ENCODE measurements at regions not wholly inside any gene's neighbourhood (a gene's known extent, or its start where the extent isn't known, plus 50 kb on each side); places are given as distances from the start of the nearest gene placed in this dataset.
"Not testable (repeated sequence)": the region's sequence is repeated elsewhere in the genome, so short reads cannot be mapped to it uniquely, and the experiment has no call there.

DNA sequence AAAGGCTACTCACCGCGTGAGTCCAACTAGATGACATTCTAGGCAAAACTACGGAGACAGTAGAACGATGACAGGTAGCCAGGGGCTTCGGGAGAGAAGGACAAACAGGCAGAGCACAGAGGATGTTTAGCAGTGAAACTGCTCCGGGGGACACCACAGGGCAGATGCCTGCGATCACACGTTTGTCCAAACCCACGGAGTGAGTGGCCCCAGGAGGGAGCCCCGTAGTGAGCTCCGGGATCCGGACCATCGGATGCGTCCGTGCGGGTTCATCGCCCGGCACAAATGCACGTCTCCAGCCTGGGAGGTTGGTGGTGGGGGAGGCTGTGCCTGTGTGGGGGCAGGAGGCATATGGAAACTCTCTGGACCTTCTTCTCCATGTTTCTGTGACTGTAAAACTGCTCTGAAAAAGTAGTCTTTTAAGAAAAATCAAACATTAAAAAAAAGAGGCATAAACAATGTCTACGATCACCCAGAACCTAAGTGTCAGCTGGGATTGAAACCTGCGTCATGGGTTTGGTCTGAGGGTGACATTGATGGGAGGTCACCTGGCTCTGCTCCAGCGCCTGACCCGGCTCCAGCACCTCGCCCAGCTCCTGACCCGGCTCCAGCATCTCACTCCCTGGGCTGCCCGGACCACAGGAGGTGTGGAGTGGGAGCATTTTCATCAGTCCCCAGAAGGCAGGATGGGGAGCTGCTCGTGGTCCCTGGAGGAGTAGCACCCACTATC is 83.0 kb upstream of the CTDP1 start:
- DNase-seq, result no peak

DNA sequence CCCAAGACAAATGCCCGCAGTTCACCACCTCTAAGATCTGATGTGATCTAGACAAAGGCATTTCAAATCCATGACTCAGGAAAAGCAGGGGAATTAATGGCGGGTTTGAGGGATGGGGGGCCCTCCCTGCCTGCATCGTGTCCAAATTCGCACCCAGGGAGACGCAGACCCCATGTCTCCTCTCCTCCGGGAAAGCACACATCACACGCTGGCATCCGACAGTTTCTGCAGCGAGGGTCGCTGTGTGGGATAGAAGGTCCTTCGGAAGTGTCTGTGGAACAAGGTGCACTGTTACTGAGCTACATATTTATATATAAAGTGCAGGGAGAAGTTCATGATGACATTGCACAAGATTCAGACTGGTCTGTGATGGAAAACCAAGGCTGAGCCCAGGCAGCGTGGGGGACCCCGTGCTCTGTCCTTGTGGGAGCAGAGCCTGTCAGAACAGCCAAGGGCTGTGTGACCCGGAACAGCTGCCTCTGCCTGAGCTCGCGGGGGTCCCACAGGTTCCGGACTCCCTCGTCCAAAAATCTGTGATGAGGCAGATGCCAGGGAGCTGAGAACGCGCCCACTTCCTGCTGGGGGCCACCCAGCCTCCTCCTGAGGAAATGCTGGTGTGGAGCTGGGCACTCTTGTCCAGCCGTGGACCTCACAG is 82.3 kb upstream of the CTDP1 start:
- no peak for DNase-seq

DNA sequence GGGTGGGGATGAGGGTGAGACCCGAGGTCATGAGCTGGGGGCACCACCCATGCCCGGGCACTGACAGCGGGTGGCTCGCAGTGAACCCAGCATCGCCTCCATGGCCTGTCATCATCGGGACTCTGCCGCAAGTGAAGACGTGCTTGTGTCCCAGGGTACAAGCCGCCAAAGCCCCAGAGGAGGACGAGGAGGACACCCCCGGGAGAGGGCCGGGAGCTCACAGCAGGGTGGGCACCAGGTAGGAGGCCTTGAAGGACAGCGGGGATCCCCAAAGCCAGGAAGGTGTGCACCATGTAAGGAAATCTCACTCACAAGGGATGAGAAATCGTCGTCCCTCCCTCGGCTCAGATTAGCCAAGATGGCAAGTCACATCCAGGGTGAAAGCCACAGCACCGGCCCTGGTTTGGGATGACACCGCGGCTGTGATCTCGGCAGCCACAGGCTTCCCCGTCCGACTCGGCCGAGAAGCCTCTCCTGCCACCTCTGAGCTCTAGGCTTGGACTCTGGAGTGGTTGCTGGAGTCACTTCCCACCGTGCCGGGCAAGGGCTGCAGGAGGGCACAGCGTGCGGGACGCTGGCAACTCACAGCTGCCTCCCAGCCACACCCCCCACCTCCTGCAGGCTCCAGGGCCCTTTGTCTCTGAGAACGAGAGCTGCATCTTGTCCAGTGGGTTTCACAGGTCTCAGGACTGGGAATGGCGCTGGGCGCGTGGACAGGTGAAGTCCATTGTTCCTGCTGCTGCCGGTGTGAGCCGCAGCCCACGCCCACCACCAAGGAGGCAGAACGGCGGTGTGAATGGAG is 81.6 kb upstream of the CTDP1 start:
- no peak for DNase-seq

DNA sequence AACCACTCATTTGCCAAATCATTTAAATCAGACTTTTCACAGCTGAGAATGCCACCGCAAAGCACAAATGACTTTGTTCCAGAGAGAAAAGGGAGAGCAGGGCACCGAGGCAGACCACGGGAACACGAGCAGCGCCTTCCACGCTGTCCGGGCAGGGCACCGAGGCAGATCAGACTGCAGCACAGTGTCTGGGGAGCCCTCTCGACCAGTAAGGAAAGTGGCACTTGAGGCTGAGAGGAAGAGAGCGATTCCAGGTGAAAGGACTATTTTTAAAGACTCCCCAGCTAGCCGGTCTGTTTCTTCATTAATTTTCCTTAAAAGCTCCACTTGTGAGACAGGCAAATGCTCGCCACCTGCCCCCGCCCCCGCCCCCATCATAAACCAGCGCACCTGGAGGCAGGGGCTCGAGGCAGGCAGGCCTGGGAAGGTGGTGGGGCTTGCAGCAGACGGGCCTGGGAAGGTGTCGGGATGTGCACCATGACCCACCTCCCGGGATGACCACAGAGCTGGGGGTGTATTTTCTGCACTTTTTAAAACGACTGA is 80.9 kb upstream of the CTDP1 start:
- no peak for DNase-seq

DNA sequence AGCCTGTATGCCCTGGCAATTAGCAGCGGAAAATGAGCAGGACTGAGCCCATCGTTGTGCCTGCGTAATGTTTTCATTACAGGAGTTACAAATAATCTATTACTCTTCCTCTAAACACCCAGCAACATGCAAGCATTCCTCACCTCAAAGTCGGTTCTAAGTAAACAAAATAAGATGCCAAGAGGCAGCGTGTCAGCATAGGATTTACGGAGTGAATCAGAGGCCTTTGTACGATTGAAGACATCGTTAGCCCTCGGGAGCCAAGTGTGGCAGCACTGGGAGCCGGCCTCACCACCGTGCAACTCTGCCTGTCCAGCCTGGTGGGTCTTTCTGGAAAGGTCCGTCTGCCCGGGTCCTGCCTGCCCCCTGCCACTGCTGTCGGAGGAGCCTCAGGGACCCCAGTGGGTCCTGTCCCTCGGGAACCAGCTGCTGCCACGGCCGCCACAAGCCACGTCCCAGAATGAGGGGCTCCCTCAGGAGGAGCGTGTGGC is 80.1 kb upstream of the CTDP1 start:
- DNase-seq, result peak; percentile 26

DNA sequence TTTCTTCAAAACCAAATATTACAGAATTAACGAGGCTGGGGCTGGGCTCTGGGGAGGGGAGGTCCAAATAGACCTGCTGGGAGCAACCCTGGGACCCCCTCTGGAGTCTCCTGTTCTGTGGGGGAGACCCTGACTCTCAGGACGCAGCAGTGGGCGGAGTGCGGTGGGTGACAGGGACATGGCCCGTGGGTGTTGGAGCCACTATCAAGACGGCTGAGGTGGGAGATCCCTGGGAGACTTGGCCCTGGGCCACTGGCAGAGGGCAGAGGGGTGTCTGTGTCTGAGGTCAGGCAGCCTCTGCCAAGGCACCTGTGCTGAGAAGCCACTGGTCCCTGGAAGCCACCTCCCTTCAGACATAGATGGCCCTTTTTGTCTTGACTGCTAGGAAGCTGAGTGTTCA is 79.5 kb upstream of the CTDP1 start:
- DNase-seq, result no peak

DNA sequence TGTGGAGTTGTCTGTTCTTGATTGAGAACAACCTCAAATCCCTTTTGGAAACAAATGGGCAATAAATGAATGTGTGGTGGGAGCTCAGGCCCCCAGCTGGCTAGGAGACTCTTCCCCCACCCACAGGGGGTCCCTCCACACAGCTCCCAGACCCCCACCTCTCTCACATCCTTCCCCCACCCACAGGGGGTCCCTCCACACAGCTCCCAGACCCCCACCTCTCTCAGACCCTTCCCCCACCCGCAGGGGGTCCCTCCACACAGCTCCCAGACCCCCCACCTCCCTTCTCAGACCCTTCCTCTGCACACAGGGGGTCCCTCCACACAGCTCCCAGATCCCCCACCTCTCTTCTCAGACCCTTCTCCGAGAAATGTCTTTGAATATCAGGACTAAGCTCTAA is 79.0 kb upstream of the CTDP1 start:
- DNase-seq, result no peak

DNA sequence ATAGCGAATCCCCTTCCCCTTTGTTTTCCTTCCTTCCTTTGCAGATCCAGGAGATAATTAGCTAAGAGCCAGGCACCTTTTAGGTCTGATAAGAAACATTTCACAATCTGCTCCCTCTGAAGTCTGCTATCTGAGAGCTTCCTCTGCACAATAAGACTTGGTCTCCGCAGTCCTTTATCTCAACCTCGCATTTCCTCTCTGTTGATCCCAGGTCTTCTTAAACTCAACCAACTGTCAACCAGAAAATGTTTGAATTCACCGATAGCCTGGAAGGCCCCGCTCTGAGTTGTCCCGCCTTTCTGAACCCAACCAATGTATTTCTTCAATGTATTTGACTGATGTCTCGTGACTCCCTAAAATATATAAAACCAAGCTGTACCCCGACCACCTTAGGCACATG is 78.4 kb upstream of the CTDP1 start:
- no peak for DNase-seq

DNA sequence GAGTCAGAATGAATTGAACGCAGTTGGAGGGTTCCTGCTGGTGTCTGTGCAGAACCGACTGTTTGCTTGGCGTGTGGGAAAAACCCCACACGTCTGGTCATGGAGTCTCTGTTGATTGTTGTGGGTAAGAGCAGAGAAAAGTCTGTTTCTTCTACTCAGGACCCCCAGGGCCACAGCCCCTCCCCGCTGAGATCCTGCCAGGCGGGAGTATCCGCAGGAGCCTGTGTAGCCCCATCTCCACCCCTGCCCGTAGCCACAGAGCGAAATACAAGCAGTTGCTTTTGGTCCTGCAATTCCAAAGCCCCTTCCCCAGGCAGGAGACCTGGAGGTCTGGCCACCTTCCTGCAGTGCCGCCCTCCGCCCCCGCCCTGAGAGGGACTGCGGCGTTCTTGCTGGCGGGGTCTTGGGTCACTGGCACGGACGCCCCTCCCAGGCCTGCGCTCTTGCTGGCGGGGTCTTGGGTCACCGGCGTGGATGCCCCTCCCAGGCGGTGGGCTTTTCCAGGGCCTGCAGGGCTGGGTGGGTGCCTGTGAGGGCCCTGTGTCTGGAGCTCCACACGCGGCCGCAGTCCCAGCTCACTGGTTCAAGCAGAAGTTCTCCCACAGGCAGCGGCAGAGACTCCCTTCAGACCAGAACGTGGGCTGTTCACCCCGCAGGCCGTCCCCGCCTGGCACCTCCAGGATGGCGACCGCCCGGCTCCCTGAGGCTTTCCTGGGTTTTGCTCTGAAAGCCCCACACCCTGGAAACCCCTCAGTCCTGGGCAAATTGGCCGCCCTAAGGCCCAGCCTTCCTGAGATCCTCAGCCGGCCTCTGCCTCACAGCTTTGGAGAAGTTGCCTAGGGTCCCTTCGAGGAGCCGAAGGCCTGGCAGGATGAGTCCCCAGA is 76.0 kb upstream of the CTDP1 start:
- DNase-seq, result no peak

DNA sequence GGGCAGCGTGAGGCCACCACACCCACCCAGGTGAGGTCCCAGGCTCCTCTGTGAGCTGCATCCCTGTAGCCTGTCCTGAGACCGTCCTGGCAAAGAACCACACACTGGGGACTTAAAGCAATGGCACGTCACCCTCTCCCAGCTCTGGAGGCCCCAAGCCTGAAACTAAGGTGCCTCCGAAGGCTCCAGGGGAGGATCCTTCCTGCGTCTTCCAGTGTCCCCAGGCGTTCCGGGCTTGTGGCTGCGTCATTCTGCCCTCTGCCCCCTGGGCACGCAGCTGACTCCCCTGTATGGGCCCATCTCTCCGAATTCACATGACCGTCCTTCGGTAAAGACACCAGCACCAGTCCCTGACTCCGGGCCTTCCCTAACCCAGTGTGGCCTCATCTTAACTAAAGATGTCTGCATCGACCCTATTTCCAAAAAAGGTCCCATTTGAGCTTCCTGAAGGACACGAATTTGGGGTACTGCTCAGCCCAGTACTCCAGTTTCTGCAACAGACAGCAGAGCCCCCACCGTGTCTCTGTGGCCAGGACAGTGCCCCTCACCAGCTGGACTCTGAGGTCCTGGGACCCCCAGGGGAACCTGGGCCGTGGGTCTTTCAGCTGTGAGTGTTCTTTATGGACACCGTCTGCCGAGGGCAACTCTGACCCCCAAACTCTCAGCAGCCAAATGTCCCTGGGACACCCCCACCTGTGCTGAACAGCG is 75.2 kb upstream of the CTDP1 start:
- no peak for DNase-seq

DNA sequence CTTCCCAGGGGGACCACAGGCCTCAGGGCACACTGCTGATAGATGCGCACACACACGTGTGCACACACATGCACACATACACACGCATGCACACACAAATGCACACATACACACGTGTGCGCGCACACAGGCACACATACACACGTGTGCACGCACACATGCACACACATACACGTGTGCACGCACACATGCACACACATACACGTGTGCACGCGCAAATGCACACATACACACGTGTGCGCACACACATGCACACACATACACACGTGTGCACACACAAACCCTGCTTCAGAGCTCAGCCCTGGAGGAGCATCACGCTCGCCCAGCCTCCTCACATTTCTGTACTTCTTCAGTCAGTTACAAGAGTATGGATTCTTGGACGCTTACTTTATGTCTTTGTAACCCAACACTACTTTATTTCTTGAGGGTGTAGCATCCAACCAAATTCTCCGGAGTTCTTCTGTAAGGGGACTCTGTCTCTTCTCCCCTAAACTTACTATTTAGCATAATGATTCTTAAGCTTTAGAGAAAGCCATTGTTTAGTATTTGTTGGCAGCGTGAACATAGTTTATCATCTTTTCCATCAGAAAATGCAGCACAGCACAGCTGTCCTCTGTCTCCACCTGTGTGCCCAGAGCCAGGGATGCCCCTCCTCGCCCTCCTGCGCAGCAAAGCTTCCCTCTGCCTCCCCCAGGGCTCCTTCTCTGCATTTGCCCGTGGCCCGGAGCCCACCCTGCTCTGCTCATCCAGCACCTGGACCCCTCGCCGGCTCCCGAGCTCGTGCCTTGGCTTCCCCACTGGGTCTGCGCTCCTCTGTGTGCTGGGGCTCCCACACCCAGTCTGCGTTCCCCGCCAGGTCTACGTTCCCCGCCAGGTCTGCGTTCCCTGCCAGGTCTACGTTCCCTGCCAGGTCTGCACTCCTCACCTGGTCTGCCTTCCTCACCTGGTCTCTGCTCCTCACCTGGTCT is 74.4 kb upstream of the CTDP1 start:
- DNase-seq, result no peak

DNA sequence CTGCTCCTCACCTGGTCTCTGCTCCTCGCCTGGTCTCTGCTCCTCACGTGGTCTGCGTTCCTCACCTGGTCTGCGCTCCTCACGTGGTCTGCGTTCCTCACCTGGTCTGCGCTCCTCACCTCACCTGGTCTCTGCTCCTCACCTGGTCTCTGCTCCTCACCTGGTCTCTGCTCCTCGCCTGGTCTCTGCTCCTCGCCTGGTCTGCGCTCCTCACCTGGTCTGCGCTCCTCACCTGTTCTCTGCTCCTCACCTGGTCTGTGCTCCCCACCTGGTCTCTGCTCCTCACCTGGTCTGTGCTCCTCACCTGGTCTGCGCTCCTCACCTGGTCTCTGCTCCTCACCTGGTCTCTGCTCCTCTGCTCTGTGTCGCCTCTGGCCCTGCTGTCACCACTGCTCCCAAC is 73.5 kb upstream of the CTDP1 start:
- not testable (repeated sequence) for DNase-seq

DNA sequence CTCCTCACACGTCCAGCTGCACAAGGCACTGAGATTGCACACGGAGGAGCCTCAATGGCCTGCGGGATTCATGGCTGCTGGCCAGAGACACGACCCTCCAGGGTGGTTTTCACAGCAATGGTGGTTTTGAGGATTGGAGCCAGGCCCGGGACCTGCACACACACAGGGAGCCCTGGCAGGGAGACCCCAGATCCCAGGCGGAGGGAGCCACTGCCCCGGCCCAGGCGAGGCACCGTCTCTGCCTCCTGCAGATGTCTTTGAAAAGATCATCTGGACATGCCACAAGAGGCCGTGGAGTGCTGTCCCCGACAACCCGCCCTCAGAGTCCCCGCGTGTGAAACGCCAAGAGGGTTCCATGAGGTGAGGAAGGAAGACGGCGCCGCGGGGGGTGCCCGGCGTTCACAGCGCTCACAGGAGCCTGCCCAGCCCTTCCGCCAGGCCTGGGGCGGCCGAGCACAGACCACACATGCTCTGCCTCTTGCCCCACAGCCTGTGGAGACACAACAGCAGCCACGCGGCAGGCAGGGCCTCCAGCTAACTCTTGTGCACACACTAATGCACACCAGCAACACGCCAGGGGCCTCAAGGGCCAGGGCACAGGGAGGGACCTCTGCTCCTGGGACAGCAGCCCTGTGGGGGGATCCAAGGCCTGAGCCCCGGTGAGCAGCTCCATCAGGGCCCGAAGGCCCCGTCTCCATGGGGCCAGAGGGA is 72.8 kb upstream of the CTDP1 start:
- DNase-seq, result no peak

DNA sequence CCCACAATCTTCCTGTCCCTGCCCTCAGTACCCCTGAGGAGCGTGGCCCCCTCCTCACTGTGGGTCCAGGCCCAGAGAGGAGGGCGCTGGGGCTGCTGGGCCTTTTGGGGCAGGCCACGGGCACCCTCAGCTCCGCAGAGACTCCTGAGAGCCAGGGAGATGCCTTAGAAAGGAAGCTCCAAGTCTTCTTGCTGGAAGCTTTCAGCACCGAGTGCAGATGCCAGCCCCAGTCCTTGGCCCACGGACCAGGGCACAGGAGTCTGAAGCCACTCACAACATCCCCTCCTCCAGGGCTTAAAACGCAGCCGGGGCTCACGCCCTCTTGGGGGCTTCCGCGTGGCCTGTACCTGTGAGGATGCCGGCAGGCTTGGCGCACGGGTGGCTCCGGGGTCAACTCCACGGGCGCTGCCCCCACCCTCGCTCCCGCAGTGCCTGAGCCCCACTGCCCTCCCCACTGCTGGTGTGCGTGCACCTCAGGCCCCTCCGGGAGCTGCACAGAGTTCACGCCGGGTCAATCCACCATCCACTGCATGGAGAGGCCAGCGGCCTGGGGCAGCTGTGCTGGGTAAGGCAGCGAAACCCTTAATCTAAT is 72.1 kb upstream of the CTDP1 start:
- DNase-seq, result no peak

DNA sequence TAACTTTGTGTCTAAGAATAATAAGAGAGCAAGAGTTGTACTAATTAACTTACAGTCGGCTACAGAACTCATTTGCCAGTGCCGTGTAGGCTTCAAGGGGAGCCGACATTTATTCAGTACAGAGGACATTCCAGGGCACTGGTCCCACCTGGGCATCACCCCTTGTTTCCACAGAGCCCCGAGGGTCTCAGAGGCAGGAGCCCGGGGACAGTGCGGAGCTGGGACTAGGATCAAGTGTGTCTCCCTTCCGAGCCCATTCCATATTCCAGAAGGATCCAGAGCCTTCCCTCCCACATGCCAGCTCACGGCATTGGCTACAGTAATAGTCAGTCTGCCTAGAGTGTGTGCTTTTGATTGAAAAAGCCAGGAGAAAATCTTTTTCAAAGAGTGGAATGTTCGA is 71.5 kb upstream of the CTDP1 start:
- no peak for DNase-seq

DNA sequence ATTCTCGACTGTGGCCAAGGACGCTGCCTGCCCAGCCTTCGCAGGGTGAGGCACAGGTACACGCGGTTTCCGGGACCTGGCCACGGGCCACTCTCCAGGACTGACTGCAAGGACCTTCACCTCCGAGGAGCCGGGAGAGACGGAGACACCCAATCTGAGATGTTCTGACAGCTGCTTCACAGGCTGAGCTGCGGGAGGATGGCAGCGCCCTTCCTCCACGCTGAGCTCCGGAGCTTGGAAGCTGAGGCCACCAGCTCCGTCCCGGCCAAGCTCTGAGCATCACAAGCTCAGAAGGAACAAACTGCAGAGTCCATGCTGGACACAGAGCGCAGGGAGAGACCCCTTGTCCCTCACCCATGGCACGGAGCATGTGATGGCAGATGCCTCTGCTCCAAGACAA is 71.1 kb upstream of the CTDP1 start:
- DNase-seq, result no peak

DNA sequence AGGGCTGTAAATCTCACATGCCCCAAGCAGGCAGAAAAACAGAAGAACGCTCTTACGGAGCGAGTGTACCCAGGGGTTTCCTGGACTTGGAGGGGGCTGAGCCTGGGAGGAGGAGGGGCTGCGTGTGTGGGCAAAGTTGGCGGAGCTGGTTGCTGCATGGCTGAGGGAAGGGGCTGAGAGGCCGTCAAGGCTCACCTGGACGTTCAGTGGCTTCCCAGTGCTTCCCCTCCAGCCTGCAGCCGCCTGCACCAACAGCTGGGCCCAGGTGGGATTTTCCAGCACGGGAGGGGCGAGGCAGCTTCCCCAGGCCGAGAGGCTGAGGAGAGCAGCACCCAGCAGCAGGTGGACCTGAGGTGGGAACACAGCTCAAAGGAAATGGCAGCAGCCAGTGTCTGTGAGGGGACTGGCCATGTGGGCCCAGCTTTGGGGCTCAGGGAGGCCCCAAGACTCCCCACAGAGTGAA is 70.6 kb upstream of the CTDP1 start:
- DNase-seq, result no peak

DNA sequence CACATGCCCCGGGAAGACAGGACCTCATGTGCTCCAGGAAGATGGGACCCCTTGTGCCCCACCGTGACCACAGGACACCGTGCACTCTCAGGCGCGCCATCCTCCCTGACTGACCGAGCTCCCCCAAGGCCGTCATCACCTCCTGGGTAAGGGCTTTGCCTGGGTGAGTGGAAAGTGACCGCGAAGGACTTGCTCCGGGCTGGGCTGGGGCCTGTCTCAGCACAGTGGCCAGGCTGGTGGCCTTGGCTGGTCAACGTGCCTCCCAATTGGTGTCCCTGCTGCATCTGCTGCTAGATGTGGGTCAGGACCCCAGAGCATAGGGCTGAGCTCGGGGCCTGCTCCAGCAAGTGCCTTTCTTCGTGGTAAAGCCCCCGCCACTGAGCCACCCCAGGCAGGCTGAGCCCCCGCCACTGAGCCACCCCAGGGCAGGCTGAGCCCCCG is 69.7 kb upstream of the CTDP1 start:
- no peak for DNase-seq

DNA sequence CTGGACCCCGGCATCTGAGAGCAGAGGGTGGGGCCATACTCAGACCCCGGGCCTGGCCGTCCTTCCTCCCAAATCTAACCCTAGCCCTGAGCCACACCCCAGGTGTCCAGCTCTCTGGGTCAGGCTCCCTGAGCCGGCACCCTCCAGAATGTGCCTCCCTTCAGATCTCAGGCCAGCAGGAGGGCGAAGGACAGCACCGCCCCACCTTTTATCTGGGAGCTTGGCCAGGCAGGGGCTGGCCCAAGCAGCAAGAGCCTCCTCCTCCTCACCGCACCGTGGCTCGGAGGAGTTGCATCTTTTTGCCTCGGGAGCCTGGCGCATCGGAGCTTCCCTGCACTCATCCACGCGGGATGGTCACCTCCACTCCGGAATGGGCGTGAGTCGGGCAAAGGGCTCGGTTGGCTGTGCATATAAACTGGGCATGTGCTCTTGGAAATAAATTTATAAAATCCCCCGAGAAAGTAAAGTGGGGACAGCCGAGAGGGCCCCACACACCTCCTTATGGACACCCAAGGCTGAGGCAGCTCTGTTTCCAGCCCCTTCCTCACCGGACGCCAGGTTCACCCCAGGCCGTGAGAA is 69.1 kb upstream of the CTDP1 start:
- DNase-seq, result no peak
